ENCODE measurements at regions not wholly inside any gene's neighbourhood (a gene's known extent, or its start where the extent isn't known, plus 50 kb on each side); places are given as distances from the start of the nearest gene placed in this dataset.

DNA sequence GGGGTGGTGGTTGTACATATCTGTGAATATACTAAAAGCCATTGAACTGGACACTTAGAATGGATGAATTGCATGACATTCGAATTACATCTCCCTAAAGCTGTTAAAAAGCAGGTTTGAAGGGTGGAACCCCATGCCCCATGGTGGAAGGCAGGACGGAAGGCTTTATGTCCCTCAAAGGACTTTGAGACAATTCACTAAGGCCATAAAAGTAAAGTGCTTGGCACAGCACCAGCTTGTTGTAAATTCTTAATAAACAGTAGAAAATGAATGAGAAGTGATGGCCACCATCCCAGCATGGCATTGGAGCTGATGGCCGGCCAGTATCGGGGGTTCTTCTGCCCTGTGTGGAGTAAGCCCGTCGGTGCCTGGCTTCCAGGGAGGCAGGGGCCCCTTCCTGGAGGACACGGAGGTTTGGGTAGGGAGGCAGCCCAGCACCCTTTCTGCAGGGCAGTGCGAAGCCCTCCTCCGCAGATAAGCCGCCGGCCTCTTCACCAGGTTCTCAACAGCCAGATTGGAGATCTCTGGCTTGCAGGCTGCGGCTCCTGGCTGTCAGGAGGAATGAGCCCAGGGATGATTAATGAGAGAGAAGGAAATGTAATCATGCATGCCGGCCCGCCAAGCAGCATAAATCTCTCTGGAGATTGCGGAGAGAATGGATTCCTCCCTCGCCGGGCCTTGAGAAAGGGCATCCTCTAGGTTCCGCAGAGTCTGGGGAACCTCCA, 346.9 kb downstream of the FOXL1 start:
- no peak overlapping the region for H4K5ac ChIP-seq (ENCODE audit: low read length)
- H3K27ac ChIP-seq (ENCODE audit: low read depth, low read length): no peak overlapping the region
- no peak for DNase-seq
- no CpG with 5 or more reads among the region's 18 CpGs for WGBS (ENCODE audit: extremely low coverage, insufficient coverage, low lambda C conversion rate)
- H3K79me2 ChIP-seq (ENCODE audit: control insufficient read depth, insufficient read depth, low read length): no peaks in the 10 kb centered on the region
- H2BK15ac ChIP-seq (replicated peaks; ENCODE audit: low read depth): no peak overlapping the region
- peaks cover 10% of the 10 kb centered on the region for H3K4me1 ChIP-seq (ENCODE audit: control insufficient read depth, low read depth, low read length)
- H3K56ac ChIP-seq (ENCODE audit: low read length): no peak overlapping the region
- H3K23ac ChIP-seq (ENCODE audit: low read length): no peak overlapping the region
- H3K9ac ChIP-seq (ENCODE audit: low read length): no peak overlapping the region
- no peaks in the 10 kb centered on the region for H3K79me1 ChIP-seq (ENCODE audit: low read length)
- no peak overlapping the region for H2BK5ac ChIP-seq (ENCODE audit: low read length)
- H2AK5ac ChIP-seq (ENCODE audit: low read length): no peak overlapping the region
- H3K27me3 ChIP-seq (ENCODE audit: insufficient read depth, low read length, poor library complexity): no peaks in the 10 kb centered on the region
- no peaks in the 10 kb centered on the region for H3K36me3 ChIP-seq (ENCODE audit: control insufficient read depth, insufficient read depth, low read length)
- H4K8ac ChIP-seq (ENCODE audit: low read depth, low read length): no peak overlapping the region
- no peak overlapping the region for H2BK120ac ChIP-seq (ENCODE audit: low read depth, low read length)
- no peak overlapping the region for H3K18ac ChIP-seq (ENCODE audit: low read length)
- H3K4ac ChIP-seq (ENCODE audit: low read depth, low read length): no peak overlapping the region
- no peak overlapping the region for H3K4me3 ChIP-seq (ENCODE audit: low read length)
- no peak overlapping the region for H3K4me2 ChIP-seq (ENCODE audit: low read length)

GRCh38 chr16:86926181-86927094, 348.1 kb downstream of the FOXL1 start:
- Histone ChIP-seq H3K27ac (ENCODE audit: low read depth, low read length) (no peak overlapping the region), H3K4me2 (ENCODE audit: low read length) (no peak overlapping the region), H3K4ac (ENCODE audit: low read depth, low read length) (no peak overlapping the region), H3K23ac (ENCODE audit: low read length) (no peak overlapping the region), H3K18ac (ENCODE audit: low read length) (no peak overlapping the region), H3K56ac (ENCODE audit: low read length) (no peak overlapping the region), H3K9ac (ENCODE audit: low read length) (no peak overlapping the region), H3K27me3 (ENCODE audit: insufficient read depth, low read length, poor library complexity) (no peaks in the 10 kb centered on the region), H3K4me1 (ENCODE audit: control insufficient read depth, low read depth, low read length) (peaks cover 11% of the 10 kb centered on the region), H2BK15ac (replicated peaks; ENCODE audit: low read depth) (no peak overlapping the region), H3K4me3 (ENCODE audit: low read length) (no peak overlapping the region), H2AK5ac (ENCODE audit: low read length) (no peak overlapping the region), H3K36me3 (ENCODE audit: control insufficient read depth, insufficient read depth, low read length) (no peaks in the 10 kb centered on the region), H4K5ac (ENCODE audit: low read length) (no peak overlapping the region), H3K79me2 (ENCODE audit: control insufficient read depth, insufficient read depth, low read length) (no peaks in the 10 kb centered on the region), H4K8ac (ENCODE audit: low read depth, low read length) (no peak overlapping the region), H3K79me1 (ENCODE audit: low read length) (no peaks in the 10 kb centered on the region), H2BK5ac (ENCODE audit: low read length) (no peak overlapping the region), H2BK120ac (ENCODE audit: low read depth, low read length) (no peak overlapping the region)
- WGBS (ENCODE audit: extremely low coverage, insufficient coverage, low lambda C conversion rate): no CpG with 5 or more reads among the region's 30 CpGs
- no peak for DNase-seq

DNA sequence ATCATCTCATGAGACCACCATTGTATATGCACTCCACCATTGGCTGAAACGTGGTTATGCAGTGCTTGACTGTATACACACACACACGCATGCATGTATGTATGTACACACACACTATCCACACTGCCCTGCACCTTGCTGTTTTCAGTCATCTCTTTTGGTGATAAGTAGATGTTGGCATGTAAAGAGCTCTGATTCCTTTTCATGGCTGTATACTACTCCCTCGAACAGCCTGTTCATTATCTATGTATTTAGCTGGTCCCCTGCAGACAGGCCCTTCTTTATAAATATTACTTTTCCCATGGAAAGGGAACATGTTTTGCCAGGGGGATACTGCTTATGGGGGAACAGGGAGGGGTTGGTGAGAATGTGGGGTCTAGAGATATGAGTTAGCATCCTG, 349.4 kb downstream of the FOXL1 start:
- H2AK5ac ChIP-seq (ENCODE audit: low read length): no peak overlapping the region
- no peak overlapping the region for H3K23ac ChIP-seq (ENCODE audit: low read length)
- no peak overlapping the region for H3K4me2 ChIP-seq (ENCODE audit: low read length)
- no peaks in the 10 kb centered on the region for H3K36me3 ChIP-seq (ENCODE audit: control insufficient read depth, insufficient read depth, low read length)
- peaks cover 11% of the 10 kb centered on the region for H3K4me1 ChIP-seq (ENCODE audit: control insufficient read depth, low read depth, low read length)
- H4K8ac ChIP-seq (ENCODE audit: low read depth, low read length): no peak overlapping the region
- no peak overlapping the region for H2BK120ac ChIP-seq (ENCODE audit: low read depth, low read length)
- no peak overlapping the region for H2BK5ac ChIP-seq (ENCODE audit: low read length)
- no peaks in the 10 kb centered on the region for H3K79me1 ChIP-seq (ENCODE audit: low read length)
- H3K4ac ChIP-seq (ENCODE audit: low read depth, low read length): no peak overlapping the region
- H3K27me3 ChIP-seq (ENCODE audit: insufficient read depth, low read length, poor library complexity): no peaks in the 10 kb centered on the region
- WGBS (ENCODE audit: extremely low coverage, insufficient coverage, low lambda C conversion rate): no CpG with 5 or more reads among the region's 3 CpGs
- H3K56ac ChIP-seq (ENCODE audit: low read length): no peak overlapping the region
- H4K5ac ChIP-seq (ENCODE audit: low read length): no peak overlapping the region
- no peak overlapping the region for H3K4me3 ChIP-seq (ENCODE audit: low read length)
- H3K18ac ChIP-seq (ENCODE audit: low read length): no peak overlapping the region
- DNase-seq: no peak
- H3K79me2 ChIP-seq (ENCODE audit: control insufficient read depth, insufficient read depth, low read length): no peaks in the 10 kb centered on the region
- H2BK15ac ChIP-seq (replicated peaks; ENCODE audit: low read depth): no peak overlapping the region
- H3K9ac ChIP-seq (ENCODE audit: low read length): no peak overlapping the region
- no peak overlapping the region for H3K27ac ChIP-seq (ENCODE audit: low read depth, low read length)

DNA sequence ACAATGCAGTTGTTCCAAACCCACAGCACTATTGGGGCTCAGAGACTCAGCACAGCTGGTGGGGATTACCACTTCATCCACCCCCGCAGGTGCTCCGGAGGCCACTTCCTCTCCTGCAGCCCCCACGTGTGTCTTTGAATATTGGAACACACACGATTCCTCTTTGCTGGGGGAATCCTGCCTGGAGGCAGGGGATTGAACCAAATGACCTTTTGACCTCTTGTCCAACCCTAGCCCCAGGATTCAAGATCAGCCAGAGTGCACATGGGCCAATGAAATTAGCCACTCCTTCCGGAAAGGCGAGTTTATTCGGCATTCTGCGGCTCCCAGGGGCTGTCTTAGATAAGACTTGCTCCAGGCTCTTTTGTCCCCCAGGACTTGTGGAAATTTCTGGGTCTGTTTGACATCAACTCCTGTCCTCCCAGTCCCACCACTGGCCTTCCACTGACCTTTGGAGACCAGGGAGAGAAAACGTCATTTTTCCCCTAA, 350.2 kb downstream of the FOXL1 start:
- Histone ChIP-seq H3K36me3 (ENCODE audit: control insufficient read depth, insufficient read depth, low read length) (no peaks in the 10 kb centered on the region), H3K79me2 (ENCODE audit: control insufficient read depth, insufficient read depth, low read length) (no peaks in the 10 kb centered on the region), H2BK15ac (replicated peaks; ENCODE audit: low read depth) (no peak overlapping the region), H2BK5ac (ENCODE audit: low read length) (no peak overlapping the region), H2BK120ac (ENCODE audit: low read depth, low read length) (no peak overlapping the region), H3K27ac (ENCODE audit: low read depth, low read length) (no peak overlapping the region), H3K9ac (ENCODE audit: low read length) (peak overlapping the region; percentile 11), H3K4me2 (ENCODE audit: low read length) (no peak overlapping the region), H3K27me3 (ENCODE audit: insufficient read depth, low read length, poor library complexity) (no peaks in the 10 kb centered on the region), H3K18ac (ENCODE audit: low read length) (no peak overlapping the region), H3K56ac (ENCODE audit: low read length) (peak overlapping the region; percentile 28), H4K8ac (ENCODE audit: low read depth, low read length) (no peak overlapping the region), H3K4ac (ENCODE audit: low read depth, low read length) (no peak overlapping the region), H3K4me3 (ENCODE audit: low read length) (no peak overlapping the region), H3K79me1 (ENCODE audit: low read length) (no peaks in the 10 kb centered on the region), H3K4me1 (ENCODE audit: control insufficient read depth, low read depth, low read length) (peaks cover 11% of the 10 kb centered on the region), H3K23ac (ENCODE audit: low read length) (no peak overlapping the region), H4K5ac (ENCODE audit: low read length) (no peak overlapping the region), H2AK5ac (ENCODE audit: low read length) (no peak overlapping the region)
- peak; percentile 31 for DNase-seq
- WGBS (ENCODE audit: extremely low coverage, insufficient coverage, low lambda C conversion rate): no CpG with 5 or more reads among the region's 9 CpGs

- peak overlapping the region; percentile 23 for H3K27ac ChIP-seq (ENCODE audit: low read depth, low read length)
Measured at GRCh38 chr16:86929057-86929871, 350.9 kb downstream of the FOXL1 start.

More at GRCh38 chr16:86929057-86929871, 350.9 kb downstream of the FOXL1 start:
- no CpG with 5 or more reads among the region's 45 CpGs for WGBS (ENCODE audit: extremely low coverage, insufficient coverage, low lambda C conversion rate)
- Histone ChIP-seq H2BK120ac (ENCODE audit: low read depth, low read length) (no peak overlapping the region), H3K4me1 (ENCODE audit: control insufficient read depth, low read depth, low read length) (peaks cover 11% of the 10 kb centered on the region), H3K79me2 (ENCODE audit: control insufficient read depth, insufficient read depth, low read length) (no peaks in the 10 kb centered on the region), H3K9ac (ENCODE audit: low read length) (no peak overlapping the region), H3K4ac (ENCODE audit: low read depth, low read length) (no peak overlapping the region), H3K23ac (ENCODE audit: low read length) (peak overlapping the region; percentile 74), H3K27me3 (ENCODE audit: insufficient read depth, low read length, poor library complexity) (no peaks in the 10 kb centered on the region), H3K56ac (ENCODE audit: low read length) (peak overlapping the region; percentile 69), H3K79me1 (ENCODE audit: low read length) (no peaks in the 10 kb centered on the region), H3K4me2 (ENCODE audit: low read length) (no peak overlapping the region), H3K18ac (ENCODE audit: low read length) (no peak overlapping the region), H4K5ac (ENCODE audit: low read length) (no peak overlapping the region), H4K8ac (ENCODE audit: low read depth, low read length) (no peak overlapping the region), H2AK5ac (ENCODE audit: low read length) (peak overlapping the region; percentile 77), H3K36me3 (ENCODE audit: control insufficient read depth, insufficient read depth, low read length) (no peaks in the 10 kb centered on the region), H2BK15ac (replicated peaks; ENCODE audit: low read depth) (no peak overlapping the region), H2BK5ac (ENCODE audit: low read length) (peak overlapping the region; percentile 62), H3K4me3 (ENCODE audit: low read length) (no peak overlapping the region)
- peak; percentile 85 for DNase-seq
